ENCODE measurements at regions not wholly inside any gene's neighbourhood (a gene's known extent, or its start where the extent isn't known, plus 50 kb on each side); places are given as distances from the start of the nearest gene placed in this dataset.

DNA sequence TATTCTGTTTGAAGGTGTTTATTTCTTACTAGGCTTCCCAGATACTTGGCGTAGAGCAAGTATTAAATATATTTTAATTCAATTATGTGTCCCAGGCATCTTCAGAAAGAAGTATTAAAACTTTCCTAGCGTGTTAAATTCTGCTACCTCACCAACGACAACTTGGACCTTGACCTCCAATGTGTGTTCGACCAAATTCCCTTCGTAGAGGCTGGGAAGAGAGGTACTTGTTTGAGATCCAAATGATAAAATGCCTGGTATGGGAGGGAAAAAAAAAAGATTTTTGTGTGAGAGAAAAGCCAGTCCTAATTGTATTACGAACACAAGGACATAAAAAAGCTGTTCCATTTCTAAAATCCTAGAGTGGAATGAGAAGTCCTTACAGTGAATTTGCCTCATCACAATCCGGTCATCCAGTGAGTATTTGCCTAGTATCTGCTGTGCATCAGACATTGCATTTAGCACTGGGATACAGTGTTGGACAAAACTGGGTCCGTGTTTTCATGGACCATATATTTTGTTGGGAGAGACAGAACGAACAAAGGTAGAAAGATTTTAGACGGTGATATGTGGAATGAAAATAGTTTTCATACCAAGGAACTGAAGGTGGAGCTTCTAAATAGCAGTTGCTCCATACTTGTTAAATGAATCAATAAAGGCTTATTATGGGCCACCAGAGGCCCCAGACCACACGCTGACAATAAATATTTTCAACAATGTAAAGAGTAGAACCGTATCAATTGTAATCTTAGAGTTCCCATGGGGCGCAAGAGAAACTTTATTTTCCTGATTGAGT lies 103.1 kb downstream of the KIF4B start:
- FAIRE-seq (no peak), DNase-seq (ENCODE audit: insufficient read length) (no peak)
- TF ChIP-seq TAF1 (IDR thresholded peaks at IDR 0.05; ENCODE audit: borderline replicate concordance, low read depth, low read length) (no peak), POLR2A (IDR thresholded peaks at IDR 0.05; ENCODE audit: low read depth, low read length) (no peak), POLR2AphosphoS5 (IDR thresholded peaks at IDR 0.05; ENCODE audit: low read depth, low read length) (no peak)

DNA sequence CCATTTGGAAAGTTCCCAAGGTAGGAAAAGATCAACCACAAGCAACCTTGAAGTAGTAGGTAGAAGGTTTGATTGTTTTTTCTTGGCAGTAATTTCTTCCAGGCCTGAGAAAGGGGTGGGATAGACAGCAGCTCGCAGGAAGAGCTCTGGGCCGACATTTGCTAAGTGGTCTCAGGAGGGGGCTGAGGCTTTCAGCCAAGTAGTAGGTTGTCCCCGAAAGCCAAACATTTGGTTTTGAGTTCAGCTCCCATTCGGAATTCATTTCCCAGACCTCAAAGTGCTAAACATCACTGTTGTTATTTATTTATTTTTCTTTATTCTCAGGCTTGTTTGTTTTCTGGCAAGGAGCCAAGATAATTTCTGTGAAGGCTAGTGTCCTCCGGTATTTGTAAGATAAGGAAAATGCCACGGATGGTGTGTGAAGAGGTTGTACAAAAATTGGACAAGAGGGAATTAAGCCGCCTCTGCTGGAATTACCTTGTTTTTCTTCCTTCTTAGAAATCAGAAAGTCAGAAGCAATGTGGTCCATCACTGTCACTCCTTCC lies 112.1 kb downstream of the KIF4B start:
- TF ChIP-seq POLR2A (IDR thresholded peaks at IDR 0.05; ENCODE audit: low read depth, low read length) (no peak), TAF1 (IDR thresholded peaks at IDR 0.05; ENCODE audit: borderline replicate concordance, low read depth, low read length) (no peak), POLR2AphosphoS5 (IDR thresholded peaks at IDR 0.05; ENCODE audit: low read depth, low read length) (no peak)

DNA sequence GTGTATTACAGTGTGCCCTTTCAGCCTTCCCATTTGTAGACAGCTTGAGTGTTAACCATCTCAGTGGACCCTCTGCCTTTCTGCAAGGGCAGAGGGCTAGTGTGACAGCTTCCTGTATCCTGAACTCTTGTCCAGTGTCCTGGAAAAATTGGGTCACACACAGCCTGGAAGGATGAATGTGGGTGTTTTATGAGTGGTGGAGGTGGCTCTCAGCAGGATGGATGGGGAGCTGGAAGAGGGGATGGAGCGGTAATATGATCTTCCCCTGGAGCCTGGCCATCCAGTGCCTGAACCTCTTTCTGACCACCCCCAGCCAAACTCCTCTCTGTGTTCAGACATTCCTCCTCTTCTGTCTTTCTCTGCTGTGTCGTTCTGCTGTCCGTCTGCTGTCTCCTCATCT lies 113.0 kb downstream of the KIF4B start:
- FAIRE-seq: no peak
- no peak for DNase-seq (ENCODE audit: insufficient read length)

More for the DNA sequence above, 112.1 kb downstream of the KIF4B start:
- DNase-seq (ENCODE audit: insufficient read length): no peak
- no peak for FAIRE-seq

DNA sequence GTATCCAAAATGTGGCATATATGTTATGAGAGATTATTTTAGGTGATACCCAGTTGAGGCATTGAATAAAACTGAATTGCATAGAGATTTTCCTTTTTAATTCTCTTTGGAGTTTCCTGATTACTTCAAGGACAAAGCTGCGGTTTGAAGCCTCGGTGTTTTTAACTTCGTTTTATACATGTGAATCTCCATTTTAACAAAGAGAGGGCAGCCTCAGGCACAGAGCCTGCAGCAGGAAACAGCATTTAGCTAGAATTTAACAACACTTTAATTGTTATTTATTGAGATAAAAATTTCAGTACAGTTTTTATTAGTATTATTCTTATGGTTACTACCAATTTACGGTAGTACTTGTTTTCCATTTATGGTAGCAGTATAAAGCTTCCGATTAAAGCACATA lies 114.0 kb downstream of the KIF4B start:
- TF ChIP-seq TAF1 (IDR thresholded peaks at IDR 0.05; ENCODE audit: borderline replicate concordance, low read depth, low read length) (no peak), POLR2A (IDR thresholded peaks at IDR 0.05; ENCODE audit: low read depth, low read length) (no peak)
- DNase-seq (ENCODE audit: insufficient read length) (no peak), FAIRE-seq (no peak)

More for the DNA sequence above, 113.0 kb downstream of the KIF4B start:
- TF ChIP-seq POLR2A (IDR thresholded peaks at IDR 0.05; ENCODE audit: low read depth, low read length): no peak
- no peak for TF ChIP-seq TAF1 (IDR thresholded peaks at IDR 0.05; ENCODE audit: borderline replicate concordance, low read depth, low read length)
- no peak for TF ChIP-seq POLR2AphosphoS5 (IDR thresholded peaks at IDR 0.05; ENCODE audit: low read depth, low read length)

DNA sequence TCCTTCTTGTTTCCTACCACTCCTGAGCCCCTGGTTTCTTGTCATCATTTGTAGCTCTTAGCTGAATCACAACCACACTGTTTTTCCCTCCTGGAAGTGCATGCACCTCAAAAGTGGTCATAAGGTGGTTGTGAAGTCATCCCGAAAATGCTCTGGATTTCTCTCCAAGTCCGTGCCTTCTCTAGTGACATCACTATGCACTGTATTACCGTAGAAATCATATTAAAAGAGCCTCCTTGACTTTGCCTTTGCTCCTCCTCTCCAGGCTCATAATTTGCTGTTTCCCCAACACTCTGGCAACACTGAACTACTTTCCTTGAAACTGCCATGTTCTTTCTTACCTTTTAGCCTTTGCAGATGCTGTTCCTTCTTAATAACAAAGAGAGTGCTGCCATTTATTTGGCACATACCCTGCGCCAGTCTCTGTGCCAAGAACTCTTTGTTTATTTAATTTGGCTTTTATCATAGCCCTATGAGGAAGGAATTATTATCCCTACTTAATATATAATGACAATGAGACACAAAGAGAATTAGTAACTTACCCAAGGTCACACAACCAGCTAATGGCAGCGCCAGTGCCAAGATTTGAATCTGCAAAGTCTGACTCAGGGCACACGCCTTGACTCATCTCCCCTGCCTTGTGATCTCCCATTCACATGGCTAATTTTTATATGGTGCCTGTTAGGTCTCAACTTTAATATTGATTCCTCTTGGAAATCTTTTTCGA lies 115.4 kb downstream of the KIF4B start:
- DNase-seq (ENCODE audit: insufficient read length): no peak
- no peak for FAIRE-seq
- TF ChIP-seq POLR2A (IDR thresholded peaks at IDR 0.05; ENCODE audit: low read depth, low read length) (no peak), TAF1 (IDR thresholded peaks at IDR 0.05; ENCODE audit: borderline replicate concordance, low read depth, low read length) (no peak), POLR2AphosphoS5 (IDR thresholded peaks at IDR 0.05; ENCODE audit: low read depth, low read length) (no peak)

DNA sequence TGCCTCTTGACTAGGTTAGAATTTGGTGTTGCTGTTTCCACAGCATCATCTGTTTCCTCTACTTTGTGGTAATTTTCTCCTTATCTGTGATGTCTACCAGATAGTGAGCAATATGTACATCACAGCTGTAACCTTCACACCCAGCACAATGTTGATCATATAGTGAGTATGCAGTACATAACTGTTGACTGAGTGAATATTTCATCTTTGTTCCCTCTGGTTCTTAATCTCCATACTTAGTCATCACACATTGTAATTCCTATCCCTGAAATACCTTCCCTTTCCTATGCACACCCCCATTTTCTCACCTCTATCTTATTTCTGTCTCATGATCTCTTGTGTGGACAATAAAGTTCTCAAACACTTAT lies 115.9 kb downstream of the KIF4B start:
- no peak for FAIRE-seq
- no peak for DNase-seq (ENCODE audit: insufficient read length)
- TF ChIP-seq POLR2AphosphoS5 (IDR thresholded peaks at IDR 0.05; ENCODE audit: low read depth, low read length) (no peak), POLR2A (IDR thresholded peaks at IDR 0.05; ENCODE audit: low read depth, low read length) (no peak), TAF1 (IDR thresholded peaks at IDR 0.05; ENCODE audit: borderline replicate concordance, low read depth, low read length) (no peak)

DNA sequence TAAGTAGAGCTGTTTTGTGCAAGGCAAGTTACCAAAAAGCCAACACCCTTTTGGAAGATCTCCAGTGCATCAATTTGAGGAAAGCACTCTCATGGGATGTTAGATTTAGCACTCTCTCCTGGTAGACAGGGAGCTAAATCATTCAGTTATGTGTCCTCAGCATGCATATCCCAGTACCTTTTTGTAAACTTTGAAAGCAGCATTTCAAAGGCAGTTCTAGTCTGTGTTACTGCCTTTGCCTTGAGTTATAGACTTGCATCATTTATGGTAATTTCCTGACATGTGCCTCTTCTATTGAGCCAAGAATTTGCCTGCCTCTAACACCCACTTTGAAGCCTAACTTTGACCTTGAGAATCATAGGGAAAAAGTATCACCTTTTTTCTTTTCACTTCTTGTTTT lies 120.6 kb downstream of the KIF4B start:
- TF ChIP-seq POLR2A (IDR thresholded peaks at IDR 0.05; ENCODE audit: low read depth, low read length): no peak
- no peak for TF ChIP-seq TAF1 (IDR thresholded peaks at IDR 0.05; ENCODE audit: borderline replicate concordance, low read depth, low read length)
- no peak for TF ChIP-seq POLR2AphosphoS5 (IDR thresholded peaks at IDR 0.05; ENCODE audit: low read depth, low read length)
- FAIRE-seq: no peak

DNA sequence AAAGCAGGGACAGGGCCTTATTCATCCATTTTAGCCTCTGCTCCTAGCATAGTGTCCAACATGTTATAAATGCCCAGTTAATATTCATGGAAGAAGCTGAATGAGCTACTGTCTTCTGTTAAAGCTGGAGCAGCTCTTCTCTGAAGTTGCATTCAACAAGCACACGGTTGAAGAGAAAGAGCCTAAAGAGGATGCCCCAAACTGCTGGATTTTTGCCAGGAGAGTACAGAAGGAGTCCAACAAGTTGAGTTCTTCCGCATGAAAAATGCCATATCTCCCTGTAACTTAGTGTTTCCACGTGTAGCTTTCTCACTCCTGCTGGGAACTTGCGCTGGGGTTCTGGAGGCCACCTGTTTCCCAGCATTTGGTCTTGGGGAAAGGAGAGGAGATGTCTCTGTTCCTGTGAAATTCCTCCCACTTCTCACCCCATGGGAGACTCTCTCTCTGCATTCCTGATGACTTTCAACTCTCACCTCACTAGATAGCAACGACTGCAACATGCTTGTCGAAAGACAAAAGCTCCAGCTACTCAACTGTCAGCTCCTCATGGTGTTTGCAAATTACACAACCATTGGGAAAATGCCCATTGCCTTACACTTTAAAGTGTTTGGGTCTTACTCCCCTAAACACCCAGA lies 122.8 kb downstream of the KIF4B start:
- FAIRE-seq (no peak), DNase-seq (ENCODE audit: insufficient read length) (no peak)
- no peak for TF ChIP-seq POLR2AphosphoS5 (IDR thresholded peaks at IDR 0.05; ENCODE audit: low read depth, low read length)
- no peak for TF ChIP-seq TAF1 (IDR thresholded peaks at IDR 0.05; ENCODE audit: borderline replicate concordance, low read depth, low read length)
- TF ChIP-seq POLR2A (IDR thresholded peaks at IDR 0.05; ENCODE audit: low read depth, low read length): no peak

More for the DNA sequence above, 120.6 kb downstream of the KIF4B start:
- no peak for DNase-seq (ENCODE audit: insufficient read length)

DNA sequence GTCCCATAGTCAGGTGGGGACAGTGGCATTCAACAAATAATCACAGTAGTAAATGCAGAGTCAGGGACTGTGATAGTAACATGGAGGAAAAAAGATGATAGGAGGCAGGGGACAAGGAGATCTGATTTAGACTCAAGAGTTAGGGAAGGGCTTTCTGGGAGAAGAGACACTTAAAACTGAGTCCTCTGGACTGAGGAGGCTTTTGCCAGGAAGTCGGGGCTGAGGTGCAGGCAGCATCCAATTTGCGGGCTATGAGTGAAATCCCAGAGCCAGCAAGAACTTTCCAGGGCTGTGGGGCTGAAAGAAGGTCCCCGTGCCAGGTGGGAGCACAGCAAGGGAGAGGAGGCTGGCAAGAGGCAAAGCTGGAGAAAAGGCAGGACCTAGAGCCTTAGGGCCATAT lies 124.1 kb downstream of the KIF4B start:
- DNase-seq (ENCODE audit: insufficient read length) (no peak), FAIRE-seq (no peak)
- TF ChIP-seq POLR2AphosphoS5 (IDR thresholded peaks at IDR 0.05; ENCODE audit: low read depth, low read length) (no peak), TAF1 (IDR thresholded peaks at IDR 0.05; ENCODE audit: borderline replicate concordance, low read depth, low read length) (no peak), POLR2A (IDR thresholded peaks at IDR 0.05; ENCODE audit: low read depth, low read length) (no peak)

DNA sequence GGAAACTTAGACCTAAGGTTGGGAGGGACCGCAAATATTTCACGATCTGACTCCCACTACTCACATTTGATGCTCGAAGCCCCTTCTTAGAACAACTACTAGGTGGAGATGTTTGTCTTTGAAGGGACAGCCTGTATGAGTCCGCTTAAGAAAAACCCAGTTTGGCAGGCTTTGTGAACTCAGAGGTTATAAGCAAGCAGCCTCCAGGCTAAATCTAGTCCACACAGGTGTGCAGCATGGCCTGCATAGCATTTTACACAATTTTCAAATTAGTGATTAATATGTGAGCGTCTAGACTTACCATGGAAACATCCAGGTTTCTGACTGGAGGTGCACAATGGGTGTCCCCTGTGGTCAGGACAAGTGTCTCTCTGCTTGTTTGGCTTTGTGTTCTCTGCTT lies 127.1 kb downstream of the KIF4B start:
- FAIRE-seq: no peak
- no peak for DNase-seq (ENCODE audit: insufficient read length)
- TF ChIP-seq POLR2A (IDR thresholded peaks at IDR 0.05; ENCODE audit: low read depth, low read length) (no peak), TAF1 (IDR thresholded peaks at IDR 0.05; ENCODE audit: borderline replicate concordance, low read depth, low read length) (no peak), POLR2AphosphoS5 (IDR thresholded peaks at IDR 0.05; ENCODE audit: low read depth, low read length) (no peak)

DNA sequence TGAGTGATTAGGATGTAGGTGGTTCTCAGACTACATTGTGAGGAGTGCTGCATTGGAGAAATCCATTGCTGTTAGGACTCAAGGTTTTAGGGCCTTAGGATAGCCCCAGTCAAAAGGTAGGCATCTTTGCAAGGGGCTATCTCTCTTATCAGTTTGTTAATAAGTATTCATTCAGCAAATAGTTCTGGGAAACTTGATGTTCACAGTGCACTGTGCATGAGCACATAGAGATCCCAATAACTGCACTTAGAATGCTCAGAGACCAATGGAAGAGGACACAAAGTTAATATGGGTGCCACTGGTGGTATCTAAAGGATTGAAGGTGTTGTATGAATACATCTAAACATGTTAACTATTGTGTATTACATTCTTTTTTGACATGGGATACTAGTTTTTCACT lies 131.4 kb downstream of the KIF4B start:
- DNase-seq (ENCODE audit: insufficient read length) (no peak), FAIRE-seq (no peak)
- no peak for TF ChIP-seq POLR2AphosphoS5 (IDR thresholded peaks at IDR 0.05; ENCODE audit: low read depth, low read length)
- no peak for TF ChIP-seq POLR2A (IDR thresholded peaks at IDR 0.05; ENCODE audit: low read depth, low read length)
- TF ChIP-seq TAF1 (IDR thresholded peaks at IDR 0.05; ENCODE audit: borderline replicate concordance, low read depth, low read length): no peak

Measured in GM12892 (cell line).